Chondrocyte (in vitro differentiated cells): ENCODE measurements at regions not wholly inside any gene's neighbourhood (a gene's known extent, or its start where the extent isn't known, plus 50 kb on each side); places are given as distances from the start of the nearest gene placed in this dataset.

Experiments used
- DNase-seq: peaks from one replicate; pipeline ENCODE4 v3.0.0; 2021; ENCODE audit warnings: mixed read lengths, low spot score
- H3K27ac Mint-ChIP-seq: one replicate; pipeline ENCODE4 v1.8.0; 2021; ENCODE audit warnings: mild to moderate bottlenecking, moderate library complexity, mixed read lengths; ENCODE audit not compliant: unreplicated experiment
- H3K27me3 Mint-ChIP-seq: 2 replicates; pipeline ENCODE4 v1.8.0; 2021; ENCODE audit warnings: low read depth, mixed read lengths
- H3K36me3 Mint-ChIP-seq: 2 replicates; pipeline ENCODE4 v1.8.0; 2021; ENCODE audit warnings: low read depth, mixed read lengths
- H3K4me1 Mint-ChIP-seq: 2 replicates; pipeline ENCODE4 v1.8.0; 2021; ENCODE audit warnings: low read depth, mild to moderate bottlenecking, mixed read lengths
- H3K4me3 Mint-ChIP-seq: one replicate; pipeline ENCODE4 v1.8.0; 2021; ENCODE audit warnings: mild to moderate bottlenecking, moderate library complexity, mixed read lengths; ENCODE audit not compliant: unreplicated experiment
- H3K9me3 Mint-ChIP-seq: 2 replicates; pipeline ENCODE4 v1.8.0; 2021; ENCODE audit warnings: low read depth, mixed read lengths
- TF ChIP-seq, protein P1 (sequence below): fragments of 200-600 bp; sonication (generic); IDR thresholded peaks from 2 replicates; pipeline ENCODE4 v1.5.0; 2021; ENCODE audit warnings: antibody characterized with exemption, mild to moderate bottlenecking, moderate library complexity

DNA sequence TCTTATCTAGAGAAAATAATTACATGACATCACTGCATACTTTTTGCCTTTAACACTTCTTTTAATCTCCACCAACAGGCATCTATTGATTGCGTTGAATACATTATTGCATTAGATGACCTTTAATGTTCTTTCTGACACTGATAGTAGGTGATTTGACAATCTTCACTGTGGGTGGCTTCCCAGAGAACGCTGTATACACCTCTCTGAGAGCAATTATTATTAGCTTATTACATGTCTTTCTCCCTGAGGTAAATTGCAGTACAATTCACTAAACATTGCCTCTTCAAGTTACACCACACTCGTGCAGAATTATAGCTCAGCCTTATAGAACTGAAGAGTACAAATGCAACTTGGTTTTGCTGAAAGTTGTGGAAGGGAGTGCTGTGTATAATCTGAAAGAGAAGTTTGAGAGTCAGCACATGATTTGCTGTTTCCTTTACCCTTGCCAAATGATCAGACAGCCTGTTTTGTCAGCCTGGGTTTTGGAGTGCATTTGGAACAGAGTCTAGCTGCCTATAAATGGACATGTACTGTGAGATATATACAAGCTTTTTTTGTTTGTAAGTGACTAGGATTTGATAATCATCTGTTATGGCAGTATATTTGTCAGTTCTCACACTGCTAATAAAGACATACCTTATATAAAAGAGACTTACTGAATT is 369.2 kb downstream of the CCER1 start:
- Mint-ChIP-seq H3K27ac (no peak overlapping the region), H3K9me3 (no peaks in the 10 kb centered on the region), H3K4me1 (no peaks in the 10 kb centered on the region), H3K36me3 (no peaks in the 10 kb centered on the region), H3K4me3 (no peak overlapping the region), H3K27me3 (no peaks in the 10 kb centered on the region)
- DNase-seq: no peak
- TF ChIP-seq, protein P1, sequence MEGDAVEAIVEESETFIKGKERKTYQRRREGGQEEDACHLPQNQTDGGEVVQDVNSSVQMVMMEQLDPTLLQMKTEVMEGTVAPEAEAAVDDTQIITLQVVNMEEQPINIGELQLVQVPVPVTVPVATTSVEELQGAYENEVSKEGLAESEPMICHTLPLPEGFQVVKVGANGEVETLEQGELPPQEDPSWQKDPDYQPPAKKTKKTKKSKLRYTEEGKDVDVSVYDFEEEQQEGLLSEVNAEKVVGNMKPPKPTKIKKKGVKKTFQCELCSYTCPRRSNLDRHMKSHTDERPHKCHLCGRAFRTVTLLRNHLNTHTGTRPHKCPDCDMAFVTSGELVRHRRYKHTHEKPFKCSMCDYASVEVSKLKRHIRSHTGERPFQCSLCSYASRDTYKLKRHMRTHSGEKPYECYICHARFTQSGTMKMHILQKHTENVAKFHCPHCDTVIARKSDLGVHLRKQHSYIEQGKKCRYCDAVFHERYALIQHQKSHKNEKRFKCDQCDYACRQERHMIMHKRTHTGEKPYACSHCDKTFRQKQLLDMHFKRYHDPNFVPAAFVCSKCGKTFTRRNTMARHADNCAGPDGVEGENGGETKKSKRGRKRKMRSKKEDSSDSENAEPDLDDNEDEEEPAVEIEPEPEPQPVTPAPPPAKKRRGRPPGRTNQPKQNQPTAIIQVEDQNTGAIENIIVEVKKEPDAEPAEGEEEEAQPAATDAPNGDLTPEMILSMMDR: no peak

DNA sequence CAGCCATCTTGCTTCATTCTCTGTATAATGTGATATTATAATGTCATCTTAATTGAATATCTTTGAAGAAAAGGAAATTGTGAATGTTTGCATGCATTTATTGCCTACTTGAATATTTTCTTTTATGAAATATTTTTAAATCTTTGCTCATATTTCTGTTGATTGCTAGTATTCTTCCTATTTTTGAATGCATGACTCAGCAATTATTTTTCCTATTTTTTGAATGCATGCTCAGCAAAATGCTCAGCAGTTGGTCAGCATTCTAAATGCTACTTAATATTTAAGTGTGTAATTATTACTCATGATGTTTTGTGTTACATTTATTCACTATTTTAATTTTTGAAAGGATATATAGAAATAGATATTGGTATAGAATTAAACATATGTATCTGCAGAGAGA is 378.3 kb downstream of the CCER1 start:
- Mint-ChIP-seq H3K36me3 (peaks cover 3% of the 10 kb centered on the region), H3K27me3 (no peaks in the 10 kb centered on the region), H3K4me3 (no peak overlapping the region), H3K27ac (no peak overlapping the region), H3K9me3 (peaks cover 10% of the 10 kb centered on the region), H3K4me1 (no peaks in the 10 kb centered on the region)
- no peak for DNase-seq
- TF ChIP-seq, protein P1: no peak

DNA sequence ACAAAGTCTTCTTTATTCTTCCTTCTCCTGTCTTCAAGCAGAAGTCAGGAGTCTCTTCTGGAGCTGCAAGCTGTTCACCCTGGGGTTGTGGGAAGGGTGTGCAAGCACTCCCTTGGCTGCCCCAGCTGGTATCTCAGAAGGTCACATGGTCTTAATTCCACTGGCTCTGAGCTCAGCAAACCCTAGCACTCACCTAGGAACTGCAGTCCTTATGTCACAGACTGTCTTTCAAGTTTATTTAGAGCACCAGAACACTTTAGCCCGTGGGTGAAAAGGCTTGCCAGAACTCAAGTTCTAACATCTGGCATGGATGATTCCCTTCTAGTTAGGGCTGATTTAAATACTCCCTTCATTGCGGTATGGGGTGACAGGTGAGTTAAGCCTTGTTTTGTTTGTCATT is 379.0 kb downstream of the CCER1 start:
- Mint-ChIP-seq H3K27ac (no peak overlapping the region), H3K9me3 (peaks cover 10% of the 10 kb centered on the region), H3K36me3 (peaks cover 3% of the 10 kb centered on the region), H3K4me3 (no peak overlapping the region), H3K27me3 (no peaks in the 10 kb centered on the region), H3K4me1 (no peaks in the 10 kb centered on the region)
- no peak for DNase-seq
- TF ChIP-seq, protein P1: no peak

DNA sequence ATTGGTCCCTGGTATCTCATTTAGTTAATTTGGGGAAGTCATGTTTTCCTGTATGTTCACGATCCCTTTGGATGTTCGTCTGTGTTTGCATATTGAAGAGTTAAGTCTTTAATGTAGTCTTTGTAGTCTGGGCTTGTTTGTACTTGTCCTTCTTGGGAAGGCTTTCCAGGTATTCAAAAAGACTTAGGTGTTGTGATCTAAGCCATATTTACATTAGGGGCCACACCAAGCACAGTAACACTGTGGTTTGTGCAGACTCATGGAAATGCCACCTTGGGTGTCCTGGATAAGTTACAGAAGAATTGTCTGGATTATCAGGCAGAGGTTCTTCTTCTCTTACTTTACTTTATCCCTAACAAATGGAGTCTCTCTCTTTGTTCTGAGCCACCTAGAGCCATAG is 380.3 kb downstream of the CCER1 start:
- DNase-seq: no peak
- TF ChIP-seq, protein P1: no peak
- Mint-ChIP-seq H3K27ac (no peak overlapping the region), H3K27me3 (no peaks in the 10 kb centered on the region), H3K4me3 (no peak overlapping the region), H3K9me3 (peaks cover 16% of the 10 kb centered on the region), H3K36me3 (peaks cover 3% of the 10 kb centered on the region), H3K4me1 (no peaks in the 10 kb centered on the region)

DNA sequence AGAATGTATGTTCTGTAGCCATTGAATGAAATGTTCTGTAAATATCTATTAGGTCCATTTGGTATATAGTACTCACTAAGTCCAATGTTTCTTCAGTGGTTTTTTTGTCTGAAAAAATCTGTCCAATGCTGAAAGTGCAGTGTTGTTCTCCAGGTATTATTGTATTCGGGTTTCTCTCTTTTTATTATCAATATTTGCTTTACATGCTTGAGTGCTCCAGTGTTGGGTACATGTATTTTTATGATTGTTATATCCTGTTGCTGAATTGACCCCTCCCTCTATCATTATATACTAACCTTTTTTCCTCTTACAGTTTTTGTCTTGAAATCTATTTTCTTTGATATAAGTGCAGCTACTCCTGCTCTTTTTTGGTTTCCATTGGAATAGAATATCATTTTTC is 382.2 kb downstream of the CCER1 start:
- Mint-ChIP-seq H3K27ac (no peak overlapping the region), H3K4me3 (no peak overlapping the region), H3K36me3 (no peaks in the 10 kb centered on the region), H3K4me1 (no peaks in the 10 kb centered on the region), H3K27me3 (no peaks in the 10 kb centered on the region), H3K9me3 (peaks cover 8% of the 10 kb centered on the region)
- DNase-seq: no peak
- TF ChIP-seq, protein P1: no peak
